A673 (cell line): ENCODE measurements at regions not wholly inside any gene's neighbourhood (a gene's known extent, or its start where the extent isn't known, plus 50 kb on each side); places are given as distances from the start of the nearest gene placed in this dataset.

ENCODE experiments used
- BruUV-seq: library from RNA; stranded (reverse); fragments of 400-500 nt; replicated peaks from 2 replicates; lab custom pipeline; 2021; lab: Mats Ljungman, UMichigan
- CTCF ChIA-PET: fragments of 300-600 bp; sonication (Branson Sonifier 250); formaldehyde crosslinking; loops from one replicate; lab custom pipeline; 2022; ENCODE audit warnings: antibody characterized with exemption; lab: Charles Lee
- POLR2A ChIA-PET: fragments of 300-600 bp; sonication (Branson Sonifier 250); formaldehyde crosslinking; loops from one replicate; lab custom pipeline; 2022; ENCODE audit warnings: antibody characterized with exemption; ENCODE audit not compliant: low non-redundant PET; lab: Charles Lee
- DNase-seq: peaks from one replicate; pipeline ENCODE4 v3.0.0-alpha.2; 2015; ENCODE audit warnings: low spot score
- H3K27ac ChIP-seq: fragments of 200-600 bp; sonication (generic); 2 replicates; pipeline ENCODE4 v1.5.1; 2016; ENCODE audit warnings: mixed run types, low read depth, mild to moderate bottlenecking, mixed read lengths, antibody characterized with exemption, low read length; ENCODE audit not compliant: poor library complexity, severe bottlenecking
- H3K27me3 ChIP-seq: fragments of 200-600 bp; sonication (generic); replicated peaks from 2 replicates; pipeline ENCODE4 v1.6.1; 2017; ENCODE audit warnings: mixed run types, low read depth, mild to moderate bottlenecking, mixed read lengths, antibody characterized with exemption, low read length; ENCODE audit not compliant: insufficient read depth, poor library complexity
- H3K36me3 ChIP-seq: fragments of 200-600 bp; sonication (generic); 2 replicates; pipeline ENCODE4 v1.6.1; 2016; ENCODE audit warnings: mixed run types, mild to moderate bottlenecking, mixed read lengths, antibody characterized with exemption, low read length; ENCODE audit not compliant: insufficient read depth, poor library complexity, severe bottlenecking
- H3K4me1 ChIP-seq: fragments of 200-600 bp; sonication (generic); 2 replicates; pipeline ENCODE4 v1.6.1; 2017; ENCODE audit warnings: mixed run types, mild to moderate bottlenecking, mixed read lengths, antibody characterized with exemption, low read length; ENCODE audit not compliant: insufficient read depth, poor library complexity, severe bottlenecking
- H3K4me3 ChIP-seq: fragments of 200-600 bp; sonication (generic); 2 replicates; pipeline ENCODE4 v1.5.1; 2016; ENCODE audit warnings: low read depth, mixed run types, mild to moderate bottlenecking, mixed read lengths, low read length; ENCODE audit not compliant: poor library complexity, severe bottlenecking
- H3K9me3 ChIP-seq: fragments of 200-600 bp; sonication (generic); 2 replicates; pipeline ENCODE4 v1.6.1; 2016; ENCODE audit warnings: mixed run types, low read depth, mild to moderate bottlenecking, mixed read lengths, antibody characterized with exemption, low read length; ENCODE audit not compliant: poor library complexity, severe bottlenecking
- EZH2 ChIP-seq: fragments of 200-600 bp; sonication (generic); IDR thresholded peaks from 2 replicates; pipeline ENCODE4 v1.6.1; 2017; ENCODE audit warnings: borderline replicate concordance, low read depth, mild to moderate bottlenecking, mixed read lengths, antibody characterized with exemption, low read length; ENCODE audit not compliant: poor library complexity, severe bottlenecking
- intact Hi-C: fragments of 100-400 bp; cut with micrococcal nuclease; formaldehyde crosslinking; loops from one replicate; pipeline ENCODE4 v1.10.0; 2022; ENCODE audit not compliant: unreplicated experiment
- TF ChIP-seq, protein P1 (sequence below): fragments of 300-800, 200-600 bp; sonication (generic); conservative IDR thresholded peaks from 2 replicates; pipeline ENCODE4 v1.5.1; 2017; ENCODE audit warnings: low read depth, mild to moderate bottlenecking, antibody characterized with exemption, low read length, moderate library complexity, mixed read lengths

GRCh38 chr10:59098831-59099452 lies 77.5 kb upstream of the PHYHIPL start:
- peaks cover 22% of the 10 kb centered on the region for H3K4me1 ChIP-seq
- no peaks in the 10 kb centered on the region for H3K9me3 ChIP-seq
- DNase-seq = peak; percentile 83
- H3K4me3 ChIP-seq = no peak overlapping the region
- POLR2A ChIA-PET = no interaction called here
- no peaks in the 10 kb centered on the region for H3K36me3 ChIP-seq
- intact Hi-C loops = no loop called here
- no TSS peak for BruUV-seq
- H3K27ac ChIP-seq = peak overlapping the region; percentile 19
- no peak for TF ChIP-seq EZH2
- TF ChIP-seq, protein P1, sequence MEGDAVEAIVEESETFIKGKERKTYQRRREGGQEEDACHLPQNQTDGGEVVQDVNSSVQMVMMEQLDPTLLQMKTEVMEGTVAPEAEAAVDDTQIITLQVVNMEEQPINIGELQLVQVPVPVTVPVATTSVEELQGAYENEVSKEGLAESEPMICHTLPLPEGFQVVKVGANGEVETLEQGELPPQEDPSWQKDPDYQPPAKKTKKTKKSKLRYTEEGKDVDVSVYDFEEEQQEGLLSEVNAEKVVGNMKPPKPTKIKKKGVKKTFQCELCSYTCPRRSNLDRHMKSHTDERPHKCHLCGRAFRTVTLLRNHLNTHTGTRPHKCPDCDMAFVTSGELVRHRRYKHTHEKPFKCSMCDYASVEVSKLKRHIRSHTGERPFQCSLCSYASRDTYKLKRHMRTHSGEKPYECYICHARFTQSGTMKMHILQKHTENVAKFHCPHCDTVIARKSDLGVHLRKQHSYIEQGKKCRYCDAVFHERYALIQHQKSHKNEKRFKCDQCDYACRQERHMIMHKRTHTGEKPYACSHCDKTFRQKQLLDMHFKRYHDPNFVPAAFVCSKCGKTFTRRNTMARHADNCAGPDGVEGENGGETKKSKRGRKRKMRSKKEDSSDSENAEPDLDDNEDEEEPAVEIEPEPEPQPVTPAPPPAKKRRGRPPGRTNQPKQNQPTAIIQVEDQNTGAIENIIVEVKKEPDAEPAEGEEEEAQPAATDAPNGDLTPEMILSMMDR = no peak
- CTCF ChIA-PET = no interaction called here
- H3K27me3 ChIP-seq = no peaks in the 10 kb centered on the region

DNA sequence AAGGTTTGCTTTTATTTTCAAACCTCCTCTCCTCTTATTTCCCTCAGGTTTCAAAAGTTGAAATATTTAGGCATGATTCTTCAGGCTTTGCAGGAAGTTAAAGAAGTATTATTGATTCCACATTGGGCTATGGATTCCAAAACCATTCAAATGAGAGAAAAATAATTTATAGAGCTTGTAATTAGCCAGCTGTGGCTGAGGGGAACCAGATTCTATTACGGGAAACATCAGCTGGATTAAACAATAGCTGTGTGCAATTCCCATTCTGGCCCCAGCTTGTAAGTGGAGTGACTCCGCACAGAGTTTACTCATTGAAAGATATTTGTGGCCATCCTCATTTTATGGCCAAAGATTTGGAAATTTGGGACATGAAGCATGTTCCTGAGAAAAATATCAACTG lies 77.0 kb upstream of the PHYHIPL start:
- peak; percentile 40 for DNase-seq
- POLR2A ChIA-PET = no interaction called here
- Histone ChIP-seq H3K27me3 (no peaks in the 10 kb centered on the region), H3K27ac (peak overlapping the region; percentile 19), H3K36me3 (no peaks in the 10 kb centered on the region), H3K9me3 (no peaks in the 10 kb centered on the region), H3K4me3 (no peak overlapping the region), H3K4me1 (peaks cover 22% of the 10 kb centered on the region)
- CTCF ChIA-PET = no interaction called here
- intact Hi-C loops = no loop called here
- no peak for TF ChIP-seq EZH2
- TF ChIP-seq, protein P1 = no peak
- BruUV-seq = no TSS peak

DNA sequence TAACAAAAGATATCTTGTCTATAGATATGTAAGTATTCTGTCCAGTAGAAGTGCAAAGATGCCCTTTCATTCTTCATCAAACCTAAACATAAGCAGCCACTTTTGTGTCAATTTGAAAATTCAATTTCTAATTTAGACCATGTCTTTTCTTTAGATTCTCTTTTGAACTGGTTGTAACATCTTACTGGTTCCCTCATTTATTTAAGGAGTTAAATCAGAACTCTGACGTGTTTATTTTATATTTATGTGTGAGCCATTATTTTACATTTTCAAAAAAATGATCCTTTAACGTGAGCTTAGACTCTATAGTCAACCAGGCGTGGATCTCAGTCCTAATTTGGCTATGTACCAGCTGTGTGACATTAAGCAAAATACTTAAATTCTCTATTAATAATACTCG lies 74.0 kb upstream of the PHYHIPL start:
- DNase-seq = no peak

More for the DNA sequence above, 74.0 kb upstream of the PHYHIPL start:
- TF ChIP-seq EZH2 = no peak
- TF ChIP-seq, protein P1 = no peak
- no peak overlapping the region for H3K27ac ChIP-seq
- CTCF ChIA-PET = no interaction called here
- intact Hi-C loops = no loop called here
- no peaks in the 10 kb centered on the region for H3K27me3 ChIP-seq
- BruUV-seq = no TSS peak
- no peaks in the 10 kb centered on the region for H3K36me3 ChIP-seq
- H3K4me1 ChIP-seq = peaks cover 22% of the 10 kb centered on the region
- POLR2A ChIA-PET = no interaction called here
- no peak overlapping the region for H3K4me3 ChIP-seq
- no peaks in the 10 kb centered on the region for H3K9me3 ChIP-seq
